Gastroesophageal sphincter (tissue), 3 donors: ENCODE measurements at regions not wholly inside any gene's neighbourhood (a gene's known extent, or its start where the extent isn't known, plus 50 kb on each side); places are given as distances from the start of the nearest gene placed in this dataset.

Source experiments
- EP300 ChIP-seq: sonication (generic); formaldehyde crosslinking; IDR thresholded peaks from one replicate; pipeline ENCODE4 v1.6.1; 2017; ENCODE audit warnings: antibody characterized with exemption, mild to moderate bottlenecking
- POLR2A ChIP-seq, 2 donors: fragments of 450-650 bp; IDR thresholded peaks; one replicate each; pipeline ENCODE4 v1.6.1; 2017; ENCODE audit warnings: antibody characterized with exemption in 2 of 2, mild to moderate bottlenecking in 2 of 2, moderate library complexity in 1 of 2
- POLR2AphosphoS5 ChIP-seq: sonication (generic); formaldehyde crosslinking; IDR thresholded peaks from one replicate; pipeline ENCODE4 v1.6.1; 2017; ENCODE audit warnings: antibody characterized with exemption
- TF ChIP-seq, protein P1 (sequence below), 4 experiments: fragments of 200-600 bp in 2 of 4; fragments of 450-650 bp in 2 of 4; sonication (generic) in 1 of 4; IDR thresholded peaks; one replicate each; pipeline ENCODE4 v1.5.1; 2017 to 2019; ENCODE audit warnings: antibody characterized with exemption in 4 of 4, mild to moderate bottlenecking in 2 of 4, moderate library complexity in 2 of 4

DNA sequence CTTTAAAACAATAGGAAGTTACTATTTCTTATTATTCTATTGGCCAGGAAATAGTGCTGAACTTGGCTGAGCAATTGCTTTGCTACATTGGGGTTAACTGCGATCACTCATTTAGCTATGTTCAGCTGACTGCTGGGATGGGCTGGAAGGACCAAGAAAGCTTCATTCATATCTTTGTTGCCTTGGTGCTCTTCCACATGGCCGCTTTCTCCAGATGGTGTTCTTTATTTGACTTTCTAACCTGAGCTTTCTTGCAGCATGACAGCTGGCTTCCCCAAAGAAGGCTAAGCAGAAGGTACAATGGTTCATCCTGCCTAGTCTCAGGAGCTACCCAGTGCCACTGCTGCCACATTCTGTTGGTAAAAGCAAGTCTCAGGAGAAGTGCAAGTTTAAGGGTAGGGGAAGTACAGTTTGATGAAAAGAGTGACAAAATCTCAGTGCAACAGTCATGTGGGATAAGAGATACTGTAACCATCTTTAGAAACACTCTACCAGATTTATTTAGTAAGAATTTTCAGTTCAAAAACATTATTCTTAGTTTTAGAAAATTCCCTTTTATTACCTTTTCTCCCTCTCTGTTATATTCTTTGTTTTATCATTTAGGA is 180.6 kb upstream of the RBMS1 start:
- TF ChIP-seq POLR2A (IDR thresholded peaks at IDR 0.05): no peak
- TF ChIP-seq, protein P1, sequence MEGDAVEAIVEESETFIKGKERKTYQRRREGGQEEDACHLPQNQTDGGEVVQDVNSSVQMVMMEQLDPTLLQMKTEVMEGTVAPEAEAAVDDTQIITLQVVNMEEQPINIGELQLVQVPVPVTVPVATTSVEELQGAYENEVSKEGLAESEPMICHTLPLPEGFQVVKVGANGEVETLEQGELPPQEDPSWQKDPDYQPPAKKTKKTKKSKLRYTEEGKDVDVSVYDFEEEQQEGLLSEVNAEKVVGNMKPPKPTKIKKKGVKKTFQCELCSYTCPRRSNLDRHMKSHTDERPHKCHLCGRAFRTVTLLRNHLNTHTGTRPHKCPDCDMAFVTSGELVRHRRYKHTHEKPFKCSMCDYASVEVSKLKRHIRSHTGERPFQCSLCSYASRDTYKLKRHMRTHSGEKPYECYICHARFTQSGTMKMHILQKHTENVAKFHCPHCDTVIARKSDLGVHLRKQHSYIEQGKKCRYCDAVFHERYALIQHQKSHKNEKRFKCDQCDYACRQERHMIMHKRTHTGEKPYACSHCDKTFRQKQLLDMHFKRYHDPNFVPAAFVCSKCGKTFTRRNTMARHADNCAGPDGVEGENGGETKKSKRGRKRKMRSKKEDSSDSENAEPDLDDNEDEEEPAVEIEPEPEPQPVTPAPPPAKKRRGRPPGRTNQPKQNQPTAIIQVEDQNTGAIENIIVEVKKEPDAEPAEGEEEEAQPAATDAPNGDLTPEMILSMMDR (IDR thresholded peaks at IDR 0.05): no peak
- no peak for TF ChIP-seq POLR2AphosphoS5
- no peak for TF ChIP-seq EP300
